CD4-positive, CD25-positive, alpha-beta regulatory T cell (primary cell): ENCODE measurements at regions not wholly inside any gene's neighbourhood (a gene's known extent, or its start where the extent isn't known, plus 50 kb on each side); places are given as distances from the start of the nearest gene placed in this dataset.

ENCODE experiments used
- ATAC-seq, 2 donors: fragments of 150-1000 bp; cut with Tn5 transposase; one replicate each; pipeline ENCODE4 v1.10.0; 2021; ENCODE audit warnings: low read depth in 2 of 2, moderate number of reproducible peaks in 2 of 2, moderate library complexity in 1 of 2
- DNase-seq, 3 donors: peaks; one replicate each; pipeline versions ENCODE4 v3.0.0 to v3.0.0-alpha.2; 2012 to 2022; ENCODE audit warnings: mixed read lengths in 1 of 3
- H3K27ac ChIP-seq: one replicate; pipeline ENCODE4 v1.7.0; 2013; ENCODE audit warnings: mild to moderate bottlenecking, low read length; ENCODE audit not compliant: insufficient read depth, poor library complexity, severe bottlenecking
- H3K27me3 ChIP-seq: one replicate; pipeline ENCODE4 v1.7.0; 2013; ENCODE audit warnings: low read length; ENCODE audit not compliant: control insufficient read depth, insufficient read depth
- H3K36me3 ChIP-seq: one replicate; pipeline ENCODE4 v1.7.0; 2013; ENCODE audit warnings: mild to moderate bottlenecking, low read length, moderate library complexity; ENCODE audit not compliant: control insufficient read depth, insufficient read depth
- H3K4me1 ChIP-seq: 2 replicates; pipeline ENCODE4 v1.7.0; 2013; ENCODE audit warnings: mild to moderate bottlenecking, low read length; ENCODE audit not compliant: insufficient read depth, control insufficient read depth, poor library complexity, severe bottlenecking
- H3K4me3 ChIP-seq: one replicate; pipeline ENCODE4 v1.7.0; 2013; ENCODE audit warnings: low read depth, mild to moderate bottlenecking, low read length, moderate library complexity
- H3K9me3 ChIP-seq, 2 experiments: 1 replicate in 1 of 2; 2 replicates in 1 of 2; pipeline ENCODE4 v1.7.0; 2013; ENCODE audit warnings: low read length in 2 of 2, mild to moderate bottlenecking in 1 of 2, moderate library complexity in 1 of 2; ENCODE audit not compliant: control insufficient read depth in 2 of 2
- H3K27ac Mint-ChIP-seq, 3 donors: one replicate each; pipeline ENCODE4 v1.8.0; 2020 to 2022; ENCODE audit warnings: mild to moderate bottlenecking in 3 of 3, mixed read lengths in 3 of 3, moderate library complexity in 2 of 3
- H3K27me3 Mint-ChIP-seq: one replicate; pipeline ENCODE4 v1.8.0; 2022; ENCODE audit warnings: mild to moderate bottlenecking, mixed read lengths
- H3K36me3 Mint-ChIP-seq: one replicate; pipeline ENCODE4 v1.8.0; 2020; ENCODE audit warnings: mixed read lengths
- H3K4me1 Mint-ChIP-seq, 4 donors: one replicate each; pipeline ENCODE4 v1.8.0; 2020 to 2022; ENCODE audit warnings: mixed read lengths in 4 of 4, mild to moderate bottlenecking in 1 of 4
- H3K4me3 Mint-ChIP-seq, 4 donors: one replicate each; pipeline ENCODE4 v1.8.0; 2020 to 2022; ENCODE audit warnings: mild to moderate bottlenecking in 4 of 4, mixed read lengths in 4 of 4, moderate library complexity in 3 of 4
- H3K9me3 Mint-ChIP-seq, 7 donors: one replicate each; pipeline ENCODE4 v1.8.0; 2020 to 2022; ENCODE audit warnings: mixed read lengths in 7 of 7, mild to moderate bottlenecking in 3 of 7, moderate library complexity in 2 of 7

- ATAC-seq (no peak), DNase-seq (no peak)
- Histone ChIP-seq H3K4me1 (no peaks in the 10 kb centered on the region), H3K4me3 (no peak overlapping the region), H3K9me3 (peaks cover 0 to 4% of the 10 kb centered on the region in 2 experiments), H3K27ac (no peak overlapping the region), H3K27me3 (no peaks in the 10 kb centered on the region), H3K36me3 (no peaks in the 10 kb centered on the region)
- Mint-ChIP-seq H3K4me1 (no peaks in the 10 kb centered on the region), H3K36me3 (no peaks in the 10 kb centered on the region), H3K9me3 (peaks cover 0 to 12% (median 5%) of the 10 kb centered on the region in 7 donors), H3K27me3 (no peaks in the 10 kb centered on the region), H3K4me3 (no peak overlapping the region), H3K27ac (no peak overlapping the region)
These were observed 117.7 kb downstream of the PCDH7 start for GRCh38 chr4:30837861-30838260.

- ATAC-seq (no peak), DNase-seq (no peak)
- no peak overlapping the region for H3K4me3 ChIP-seq
- no peaks in the 10 kb centered on the region for H3K27me3 ChIP-seq
- Mint-ChIP-seq H3K27me3 (no peaks in the 10 kb centered on the region), H3K36me3 (no peaks in the 10 kb centered on the region), H3K9me3 (peaks cover 0 to 12% (median 5%) of the 10 kb centered on the region in 7 donors), H3K27ac (no peak overlapping the region), H3K4me1 (no peaks in the 10 kb centered on the region), H3K4me3 (no peak overlapping the region)
- H3K36me3 ChIP-seq, result no peaks in the 10 kb centered on the region
- H3K9me3 ChIP-seq, result peaks cover 0 to 4% of the 10 kb centered on the region in 2 experiments
- H3K27ac ChIP-seq, result no peak overlapping the region
- no peaks in the 10 kb centered on the region for H3K4me1 ChIP-seq
These were observed 118.2 kb downstream of the PCDH7 start for GRCh38 chr4:30838331-30838730.

GRCh38 chr4:30839583-30840520, 119.7 kb downstream of the PCDH7 start:
- H3K27me3 ChIP-seq, result no peaks in the 10 kb centered on the region
- Mint-ChIP-seq H3K27ac (no peak overlapping the region), H3K27me3 (no peaks in the 10 kb centered on the region), H3K4me3 (no peak overlapping the region), H3K4me1 (no peaks in the 10 kb centered on the region), H3K36me3 (no peaks in the 10 kb centered on the region), H3K9me3 (peaks cover 0 to 15% (median 7%) of the 10 kb centered on the region in 7 donors)
- no peak for DNase-seq
- peaks cover 0 to 4% of the 10 kb centered on the region in 2 experiments for H3K9me3 ChIP-seq
- no peak overlapping the region for H3K4me3 ChIP-seq
- no peaks in the 10 kb centered on the region for H3K36me3 ChIP-seq
- H3K27ac ChIP-seq, result no peak overlapping the region
- no peaks in the 10 kb centered on the region for H3K4me1 ChIP-seq
- ATAC-seq, result no peak

DNA sequence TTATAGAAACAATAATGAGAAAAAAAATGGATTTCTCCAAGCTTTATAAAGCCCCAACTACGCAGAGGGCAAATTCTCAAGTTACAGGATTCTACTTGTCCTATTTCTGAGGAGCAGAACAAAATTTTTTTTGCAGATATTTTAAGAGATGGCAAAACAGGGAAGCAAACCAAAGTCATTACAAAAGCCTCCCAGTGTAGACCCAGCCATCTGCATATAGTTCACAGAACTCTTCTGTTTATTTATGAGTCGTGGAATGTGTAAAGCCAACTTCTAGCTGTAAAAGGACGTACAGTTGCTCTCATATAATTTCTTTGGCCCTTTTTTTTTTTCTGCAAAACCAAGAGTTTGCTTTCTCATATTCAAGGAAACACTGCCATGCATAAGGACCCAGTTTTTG, 120.4 kb downstream of the PCDH7 start:
- no peak overlapping the region for H3K27ac ChIP-seq
- Mint-ChIP-seq H3K4me1 (no peaks in the 10 kb centered on the region), H3K4me3 (no peak overlapping the region), H3K9me3 (peaks cover 0 to 15% (median 6%) of the 10 kb centered on the region in 7 donors), H3K36me3 (no peaks in the 10 kb centered on the region), H3K27me3 (no peaks in the 10 kb centered on the region), H3K27ac (no peak overlapping the region)
- no peaks in the 10 kb centered on the region for H3K4me1 ChIP-seq
- no peak overlapping the region for H3K4me3 ChIP-seq
- H3K27me3 ChIP-seq, result no peaks in the 10 kb centered on the region
- H3K36me3 ChIP-seq, result no peaks in the 10 kb centered on the region
- DNase-seq, result no peak
- no peak for ATAC-seq
- H3K9me3 ChIP-seq, result peaks cover 0 to 4% of the 10 kb centered on the region in 2 experiments

- H3K27ac Mint-ChIP-seq, result no peak overlapping the region
- DNase-seq (no peak), ATAC-seq (no peak)
- no peaks in the 10 kb centered on the region for H3K27me3 Mint-ChIP-seq
- Histone ChIP-seq H3K36me3 (no peaks in the 10 kb centered on the region), H3K27me3 (no peaks in the 10 kb centered on the region), H3K27ac (no peak overlapping the region), H3K9me3 (peaks cover 0 to under 1% of the 10 kb centered on the region in 2 experiments), H3K4me1 (no peaks in the 10 kb centered on the region), H3K4me3 (no peak overlapping the region)
- H3K4me3 Mint-ChIP-seq, result no peak overlapping the region
- no peaks in the 10 kb centered on the region for H3K4me1 Mint-ChIP-seq
- H3K36me3 Mint-ChIP-seq, result no peaks in the 10 kb centered on the region
- H3K9me3 Mint-ChIP-seq, result peaks cover 0 to 15% (median 4%) of the 10 kb centered on the region in 7 donors
These were observed 122.0 kb downstream of the PCDH7 start for GRCh38 chr4:30842142-30842541.

GRCh38 chr4:30842689-30843088, 122.5 kb downstream of the PCDH7 start:
- Histone ChIP-seq H3K4me1 (no peaks in the 10 kb centered on the region), H3K4me3 (no peak overlapping the region), H3K27me3 (no peaks in the 10 kb centered on the region), H3K9me3 (no peaks in the 10 kb centered on the region), H3K36me3 (no peaks in the 10 kb centered on the region), H3K27ac (no peak overlapping the region)
- Mint-ChIP-seq H3K27me3 (no peaks in the 10 kb centered on the region), H3K27ac (no peak overlapping the region), H3K4me3 (no peak overlapping the region), H3K36me3 (no peaks in the 10 kb centered on the region), H3K4me1 (no peaks in the 10 kb centered on the region), H3K9me3 (peaks cover 0 to 15% (median 4%) of the 10 kb centered on the region in 7 donors)
- ATAC-seq (no peak), DNase-seq (no peak)

GRCh38 chr4:30844861-30845582, 124.9 kb downstream of the PCDH7 start:
- H3K36me3 Mint-ChIP-seq, result no peaks in the 10 kb centered on the region
- Histone ChIP-seq H3K4me1 (no peaks in the 10 kb centered on the region), H3K4me3 (no peak overlapping the region), H3K27me3 (no peaks in the 10 kb centered on the region), H3K9me3 (peaks cover 0 to 2% of the 10 kb centered on the region in 2 experiments), H3K36me3 (no peaks in the 10 kb centered on the region), H3K27ac (no peak overlapping the region)
- ATAC-seq (no peak), DNase-seq (no peak)
- H3K4me3 Mint-ChIP-seq, result no peak overlapping the region
- no peaks in the 10 kb centered on the region for H3K27me3 Mint-ChIP-seq
- H3K9me3 Mint-ChIP-seq, result peaks cover 0 to 16% (median 7%) of the 10 kb centered on the region in 7 donors
- no peaks in the 10 kb centered on the region for H3K4me1 Mint-ChIP-seq
- no peak overlapping the region for H3K27ac Mint-ChIP-seq
